ENCODE measurements at regions not wholly inside any gene's neighbourhood (a gene's known extent, or its start where the extent isn't known, plus 50 kb on each side); places are given as distances from the start of the nearest gene placed in this dataset.
"Not testable (repeated sequence)": the region's sequence is repeated elsewhere in the genome, so short reads cannot be mapped to it uniquely, and the experiment has no call there.

DNA sequence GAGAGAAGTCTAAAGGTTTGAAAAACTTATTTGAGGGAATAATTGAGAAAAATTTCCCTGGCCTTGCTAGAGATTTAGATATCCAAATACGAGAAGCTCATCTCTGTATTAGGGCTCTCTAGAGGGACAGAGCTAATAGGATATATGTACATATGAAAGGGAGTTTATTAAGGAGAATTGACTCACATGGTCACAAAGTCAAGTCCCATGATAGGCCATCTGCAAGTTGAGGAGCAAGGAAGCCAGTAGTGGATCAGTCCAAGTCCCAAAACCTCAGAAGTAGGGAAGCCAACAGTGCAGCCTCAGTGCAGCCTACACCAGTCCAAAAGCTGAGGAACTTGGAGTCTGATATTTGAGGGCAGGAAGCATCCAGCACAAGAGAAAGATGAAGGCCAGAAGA is 126.7 kb downstream of the PJA2 start:
- DNase-seq; intact Hi-C loops (cut with micrococcal nuclease); ATAC-seq: not testable (repeated sequence)

DNA sequence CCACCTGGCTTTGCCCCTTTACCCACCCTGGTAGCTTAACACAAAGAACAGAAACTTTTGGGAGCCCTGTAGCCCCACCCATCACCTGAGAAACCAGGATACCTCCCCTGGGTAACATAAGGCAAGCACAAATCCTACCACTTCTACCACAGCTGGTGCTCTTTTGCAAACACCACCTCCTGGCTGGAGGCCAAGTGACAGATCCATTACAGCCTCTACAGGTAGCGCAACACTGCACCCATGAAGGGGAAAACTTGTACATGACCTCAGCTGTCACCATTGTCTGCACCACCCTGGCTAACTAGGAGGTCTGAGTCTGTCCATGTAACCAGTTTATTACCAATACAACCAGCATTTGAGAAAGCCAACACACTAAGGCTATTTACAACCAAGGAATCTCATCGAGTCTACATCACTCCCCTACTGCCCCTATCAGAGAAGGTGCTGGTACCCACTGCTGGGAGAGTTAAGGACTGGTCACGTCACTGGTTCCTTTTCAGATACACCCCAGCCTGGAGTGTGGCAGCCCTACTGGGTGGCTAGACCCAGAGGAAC is 128.6 kb downstream of the PJA2 start:
- intact Hi-C loops (cut with micrococcal nuclease), result no loop called here
- no peak for ATAC-seq

DNA sequence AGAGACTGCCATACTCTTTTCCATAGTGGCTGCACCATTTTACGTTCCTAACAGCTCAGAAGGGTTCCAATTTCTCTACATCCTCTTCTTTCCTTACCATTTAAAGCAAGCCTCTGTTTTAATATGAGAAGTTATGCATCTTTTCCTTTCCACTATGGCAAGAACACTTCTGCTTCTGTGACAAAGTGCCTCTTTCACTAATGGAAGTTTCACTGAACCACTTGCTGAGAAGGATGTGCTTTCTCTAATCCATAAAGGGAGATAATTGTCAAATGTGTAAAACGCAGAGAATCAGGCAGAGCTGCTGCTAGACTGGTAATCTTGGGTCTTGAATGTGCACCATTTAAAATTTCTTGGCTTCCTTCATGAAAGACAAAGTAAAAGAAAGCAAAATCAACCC is 131.6 kb downstream of the PJA2 start:
- intact Hi-C loops (cut with micrococcal nuclease), result no loop called here
- no peak for ATAC-seq

More for the DNA sequence above, 128.6 kb downstream of the PJA2 start:
- no peak for DNase-seq

DNA sequence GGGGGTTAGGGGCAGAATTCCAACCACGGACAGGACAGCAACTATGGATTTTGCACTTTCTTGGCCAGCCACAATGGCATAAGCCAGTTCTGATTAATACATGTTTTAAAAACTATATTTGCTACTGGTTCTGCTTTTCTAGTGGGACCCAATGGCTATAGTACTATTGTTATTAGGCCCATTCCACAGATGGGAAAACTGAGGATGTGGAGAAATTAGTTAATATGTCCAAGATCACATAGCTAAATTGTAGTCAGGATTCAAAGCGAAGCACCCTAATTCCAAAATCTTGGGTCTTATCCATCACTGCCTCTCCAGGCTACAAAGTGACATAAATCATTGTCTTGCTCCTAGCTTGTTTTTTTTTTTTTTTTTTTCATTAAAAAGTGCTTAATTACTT is 133.9 kb downstream of the PJA2 start:
- no peak for DNase-seq
- ATAC-seq, result no peak
- intact Hi-C loops (cut with micrococcal nuclease), result no loop called here

More for the DNA sequence above, 131.6 kb downstream of the PJA2 start:
- no peak for DNase-seq

DNA sequence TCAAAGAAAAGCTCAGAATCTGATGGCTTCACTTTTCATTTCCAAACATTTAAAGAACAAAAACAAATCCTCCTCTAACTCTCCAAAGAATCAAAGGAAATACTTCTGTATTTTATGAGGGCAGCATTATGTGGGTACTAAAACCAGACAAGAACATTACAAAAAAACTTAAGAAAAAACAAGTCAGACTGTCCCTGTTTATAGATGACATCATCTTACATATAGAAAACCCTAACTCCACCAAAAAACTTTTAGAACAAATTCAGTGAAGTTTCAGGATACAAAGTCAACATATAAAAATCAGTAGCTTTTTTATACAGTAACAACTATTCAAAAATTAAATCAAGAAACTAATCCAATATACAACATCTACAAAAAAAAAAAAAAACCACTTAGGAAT is 136.2 kb downstream of the PJA2 start:
- DNase-seq (no peak), ATAC-seq (no peak)
- intact Hi-C loops (cut with micrococcal nuclease), result no loop called here

DNA sequence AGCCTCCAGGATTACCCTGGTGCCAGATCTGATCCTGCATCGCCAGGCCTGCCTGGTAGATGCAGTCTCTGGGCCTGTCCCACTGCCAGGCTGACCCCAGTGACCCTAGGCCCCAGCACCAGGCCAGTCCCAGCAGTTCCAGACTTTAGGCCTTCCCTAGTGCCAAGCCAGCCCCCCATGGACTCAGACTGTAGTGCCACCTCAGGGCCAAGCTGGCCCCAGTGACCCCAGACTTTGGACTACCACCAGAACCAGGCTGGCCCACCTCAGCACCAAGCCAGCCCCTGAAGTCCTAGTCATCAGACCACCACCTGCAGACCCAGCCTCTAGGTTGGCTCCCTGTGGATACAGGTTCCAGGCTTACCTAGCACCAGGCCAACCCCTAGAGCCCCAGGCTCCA is 142.5 kb downstream of the PJA2 start:
- ATAC-seq (no peak), DNase-seq (no peak)
- intact Hi-C loops (cut with micrococcal nuclease), result no loop called here

DNA sequence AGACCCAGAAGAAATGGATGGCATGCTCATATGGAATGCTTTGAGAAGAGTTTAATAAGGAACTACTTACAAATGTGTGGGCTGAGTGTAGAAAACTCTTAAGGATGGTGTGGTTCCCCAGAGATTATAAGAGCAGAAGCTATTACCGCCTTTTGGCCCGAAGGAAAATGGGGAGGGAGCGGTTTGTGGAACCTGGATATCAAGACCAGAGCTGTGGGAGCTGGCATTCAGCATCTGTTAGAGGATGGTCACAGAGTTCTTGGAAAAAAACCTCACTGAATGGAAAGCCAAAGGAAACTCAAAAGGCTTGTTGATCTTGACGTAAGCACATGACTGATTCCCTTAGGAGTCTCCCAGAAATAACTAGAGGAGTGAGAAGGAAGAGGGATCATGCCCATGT is 151.0 kb downstream of the PJA2 start:
- DNase-seq (no peak), ATAC-seq (no peak)
- intact Hi-C loops (cut with micrococcal nuclease), result no loop called here

DNA sequence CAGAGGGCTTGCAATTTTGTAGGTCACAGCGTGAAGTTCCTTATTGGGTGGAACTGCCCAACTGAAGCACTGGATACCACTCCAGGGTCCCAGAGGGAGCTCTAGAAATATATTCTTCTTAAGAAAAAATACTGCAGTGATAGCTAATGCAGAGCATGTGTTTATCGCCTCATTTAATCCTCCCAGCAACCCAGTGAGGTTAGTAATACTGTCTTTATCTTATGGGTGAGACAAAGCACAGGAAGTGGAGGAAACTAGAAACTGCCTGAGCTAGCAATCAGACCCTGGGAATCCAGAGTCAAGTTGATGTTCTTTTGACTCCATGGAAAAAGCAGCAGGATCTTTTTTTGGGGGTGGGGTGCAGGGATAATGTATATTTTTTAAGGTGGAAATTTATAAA is 153.3 kb downstream of the PJA2 start:
- intact Hi-C loops (cut with micrococcal nuclease), result no loop called here
- ATAC-seq (no peak), DNase-seq (no peak)

DNA sequence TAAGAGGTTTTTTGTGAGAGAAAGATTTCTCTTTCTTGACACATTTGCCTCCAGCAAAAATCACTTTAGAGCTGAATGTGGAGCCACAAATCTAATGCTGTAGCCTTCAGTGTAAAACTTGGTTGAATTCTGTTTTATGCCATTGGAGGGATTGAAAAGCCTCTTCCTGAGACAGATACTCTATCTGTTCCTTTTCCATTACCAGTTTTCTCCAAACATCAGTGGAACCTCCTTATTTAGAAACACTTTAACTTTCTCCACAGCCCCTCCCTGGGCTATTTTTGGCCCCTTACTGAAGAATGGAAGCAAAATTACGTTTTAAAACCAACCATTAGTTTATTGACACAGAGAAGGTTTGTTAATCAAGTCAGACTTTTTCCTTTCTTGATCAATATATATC is 155.3 kb downstream of the PJA2 start:
- ATAC-seq (no peak), DNase-seq (no peak)
- intact Hi-C loops (cut with micrococcal nuclease), result no loop called here

DNA sequence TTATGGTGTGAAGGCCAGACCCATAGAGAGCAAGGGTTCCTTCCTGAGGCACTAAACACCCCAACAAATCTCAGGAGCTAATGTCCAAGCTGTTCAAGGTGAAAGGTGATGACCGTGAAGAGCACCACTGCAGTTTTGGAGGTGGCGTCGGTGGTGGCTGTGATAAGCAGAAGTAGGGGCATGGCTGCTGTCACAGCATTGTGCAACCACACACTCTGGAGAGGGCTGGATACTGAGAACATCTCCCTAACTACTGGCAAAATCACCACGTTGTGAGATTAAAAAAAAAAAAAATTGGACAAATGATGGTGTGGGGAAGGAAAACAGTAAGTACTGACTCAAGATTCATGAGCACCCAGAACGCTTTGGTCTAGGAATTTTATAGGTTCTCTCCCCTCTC is 156.5 kb downstream of the PJA2 start:
- intact Hi-C loops (cut with micrococcal nuclease), result no loop called here
- peak; percentile 17 for ATAC-seq
- no peak for DNase-seq

DNA sequence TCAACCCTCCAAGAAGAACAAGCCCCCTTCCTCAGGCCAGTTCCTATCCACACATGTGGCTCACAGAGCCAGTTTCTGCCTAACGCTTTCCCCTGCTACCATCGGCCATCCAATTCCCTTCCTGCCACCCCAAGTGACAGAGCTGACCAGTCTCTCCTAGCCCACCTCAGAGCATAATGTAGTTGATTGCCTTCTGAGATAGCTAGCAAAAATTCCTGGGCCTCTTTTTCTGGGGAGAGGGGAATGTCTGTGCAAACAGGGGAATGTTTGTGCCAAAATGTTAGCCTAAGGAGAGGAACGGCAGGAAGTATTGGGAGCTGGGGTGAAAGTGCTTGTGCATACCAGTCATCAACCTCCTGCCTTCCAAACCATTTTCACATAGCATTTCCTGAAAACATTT is 157.0 kb downstream of the PJA2 start:
- intact Hi-C loops (cut with micrococcal nuclease), result no loop called here
- ATAC-seq, result no peak
- DNase-seq, result no peak

DNA sequence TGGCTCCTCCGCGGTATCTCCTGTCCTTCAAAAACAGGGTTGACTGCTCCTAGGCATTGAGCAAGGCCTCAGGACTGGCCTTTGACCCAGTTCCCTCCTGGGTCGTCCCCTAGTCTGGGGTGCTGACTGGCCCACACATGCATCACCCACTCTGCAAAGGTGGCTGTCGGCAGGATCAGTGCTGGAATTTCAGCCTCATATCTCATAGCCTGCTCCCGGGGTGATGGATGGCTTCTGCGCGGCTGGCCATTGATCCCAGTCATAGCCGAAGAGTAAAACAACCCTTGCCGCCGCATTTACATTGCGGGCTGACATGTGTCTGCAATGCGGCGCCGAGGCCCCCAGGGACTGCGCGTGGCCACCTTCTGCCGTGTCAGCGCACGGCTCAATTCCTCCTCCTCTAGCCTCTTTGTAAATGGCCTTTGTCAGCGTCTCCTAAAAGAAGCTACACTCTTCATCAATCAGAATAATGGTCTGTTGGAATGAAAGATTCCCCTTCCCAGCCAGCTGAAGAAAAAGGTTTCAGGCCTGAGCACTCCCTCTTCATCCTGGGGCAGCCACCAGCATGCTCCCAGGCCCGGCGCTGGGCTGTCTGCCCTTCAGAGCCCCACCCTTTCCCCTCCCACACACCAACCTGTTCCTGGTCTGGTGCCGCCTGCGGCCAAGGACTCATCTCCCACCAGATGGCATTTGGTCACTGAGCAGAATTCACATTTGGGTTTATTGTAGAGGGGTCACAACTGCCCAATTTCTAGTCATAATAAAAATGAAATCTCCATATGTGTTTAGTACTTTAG is 159.0 kb downstream of the PJA2 start:
- intact Hi-C loops (cut with micrococcal nuclease), result no loop called here
- DNase-seq (no peak), ATAC-seq (no peak)

DNA sequence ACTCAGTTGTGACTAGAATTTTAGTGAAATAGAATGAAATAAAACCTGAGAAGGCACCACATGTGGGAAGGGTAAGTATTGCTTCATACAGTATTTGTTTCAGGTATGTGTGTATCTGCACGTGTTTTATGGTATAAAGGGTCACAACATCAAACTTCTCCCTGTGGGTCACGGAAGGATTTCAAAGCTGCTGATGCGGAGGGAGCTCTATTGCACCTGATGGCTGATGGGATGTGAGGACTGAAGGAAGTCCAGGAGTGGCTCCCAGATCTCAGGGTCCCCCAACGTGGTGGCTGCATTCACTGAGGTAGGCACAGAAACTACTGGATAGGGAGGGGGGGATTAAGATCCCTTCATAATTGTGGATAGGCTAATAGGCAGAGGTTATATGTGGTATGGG is 159.7 kb downstream of the PJA2 start:
- no peak for DNase-seq
- ATAC-seq, result no peak
- intact Hi-C loops (cut with micrococcal nuclease), result no loop called here

DNA sequence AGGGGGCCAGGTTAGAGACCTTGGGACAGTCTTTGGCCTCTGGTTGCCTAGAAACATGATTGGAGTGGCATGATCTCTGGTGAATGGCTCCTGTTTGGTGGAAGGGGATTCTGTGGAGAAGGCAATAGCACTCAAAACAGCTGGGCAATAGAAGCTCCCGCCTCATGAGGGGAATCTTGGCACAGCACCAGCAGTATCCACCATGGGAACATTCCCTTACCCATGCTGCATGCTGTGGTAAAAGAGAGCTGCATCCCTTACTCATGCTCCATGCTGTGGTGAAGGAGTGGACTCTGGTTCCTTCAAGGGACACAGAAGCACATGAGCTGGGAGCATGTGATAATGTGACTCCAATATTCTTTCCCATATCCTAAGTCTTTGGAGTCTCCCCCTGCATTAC is 160.6 kb downstream of the PJA2 start:
- ATAC-seq (no peak), DNase-seq (no peak)
- intact Hi-C loops (cut with micrococcal nuclease), result no loop called here

DNA sequence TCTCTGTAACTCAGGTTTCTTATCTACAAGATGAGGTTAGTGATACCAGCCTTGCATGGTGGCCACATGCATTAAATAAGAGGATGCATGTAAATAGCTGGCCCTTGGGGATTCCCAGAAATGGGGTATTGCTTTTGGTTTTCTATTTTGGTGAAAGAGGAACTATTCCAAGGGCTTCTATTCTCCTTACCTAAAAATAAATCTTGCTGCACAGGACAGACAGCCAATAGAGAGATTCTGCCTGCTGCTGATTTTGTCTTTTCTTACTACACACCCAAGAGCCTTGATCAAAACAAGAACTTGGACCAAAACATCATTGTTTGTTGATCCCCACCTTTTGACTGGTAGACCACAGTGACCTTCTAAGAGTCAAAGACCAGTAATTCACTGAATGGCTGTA is 161.8 kb downstream of the PJA2 start:
- ATAC-seq, result no peak
- no peak for DNase-seq
- intact Hi-C loops (cut with micrococcal nuclease), result no loop called here

DNA sequence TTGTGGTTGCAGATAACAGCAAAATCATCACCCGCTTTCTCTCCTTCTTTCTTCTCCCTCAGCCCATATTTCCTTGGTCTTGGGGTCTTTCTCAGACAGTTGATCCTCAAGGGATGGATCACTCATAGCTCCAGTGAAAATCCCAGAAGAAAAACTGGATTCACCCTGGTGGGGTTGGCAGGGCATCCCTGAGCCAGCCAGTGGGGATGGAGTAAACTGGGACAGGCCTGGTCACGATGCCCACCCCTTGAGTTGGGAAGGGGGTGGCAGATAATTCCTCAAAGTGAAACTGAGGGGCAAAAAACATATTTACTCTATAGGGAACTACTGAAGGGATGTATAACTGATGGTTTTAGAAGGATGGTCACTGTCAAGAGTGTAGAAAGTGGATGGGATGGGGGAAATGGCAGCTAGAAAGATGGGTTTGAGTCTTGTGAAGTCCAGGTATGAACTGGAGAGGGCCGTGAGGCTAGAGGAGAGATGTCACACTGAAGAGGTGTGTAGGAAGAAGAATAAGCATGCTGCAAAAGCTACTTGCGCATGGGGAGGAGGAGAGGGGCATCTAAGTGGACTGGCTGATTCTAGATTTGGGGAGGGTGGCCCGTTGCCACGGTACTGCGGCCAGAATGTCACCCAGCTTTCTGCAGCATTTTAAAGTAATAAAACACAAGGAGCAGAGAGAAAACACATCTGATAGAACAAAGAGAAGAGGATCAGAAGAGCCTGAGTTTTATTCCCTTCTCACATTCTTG is 162.8 kb downstream of the PJA2 start:
- no peak for ATAC-seq
- no peak for DNase-seq
- intact Hi-C loops (cut with micrococcal nuclease), result no loop called here

Measured in left ventricle myocardium superior (tissue), 1 donor.